H1 (cell line): ENCODE measurements at regions not wholly inside any gene's neighbourhood (a gene's known extent, or its start where the extent isn't known, plus 50 kb on each side); places are given as distances from the start of the nearest gene placed in this dataset.
"Not testable (repeated sequence)": the region's sequence is repeated elsewhere in the genome, so short reads cannot be mapped to it uniquely, and the experiment has no call there.

Source experiments
- CTCF ChIA-PET: fragments of 300-600 bp; sonication (Branson Sonifier 250); formaldehyde crosslinking; loops from one replicate; lab custom pipeline; 2021; ENCODE audit not compliant: partially characterized antibody; lab: Charles Lee
- POLR2A ChIA-PET: fragments of 300-600 bp; sonication (Branson Sonifier 250); formaldehyde crosslinking; loops from one replicate; lab custom pipeline; 2021; ENCODE audit warnings: inconsistent platforms; ENCODE audit not compliant: partially characterized antibody; lab: Charles Lee
- DNase-seq, 2 experiments: peaks; one replicate each; pipeline versions ENCODE4 v3.0.0 to v3.0.0-alpha.2; 2010 to 2022; ENCODE audit warnings: low spot score in 2 of 2, low read depth in 1 of 2, mixed read lengths in 1 of 2
- FAIRE-seq: peaks from 2 replicates; lab custom pipeline; 2011; peaks lifted over from hg19 to GRCh38; lab: Jason Lieb, UNC
- H2AFZ ChIP-seq: 2 replicates; pipeline ENCODE4 v1.8.1; 2012; ENCODE audit warnings: low read length, inconsistent platforms
- H2AK5ac ChIP-seq: 2 replicates; pipeline ENCODE4 v1.6.1; 2013; ENCODE audit warnings: low read depth, low read length
- H2BK120ac ChIP-seq: replicated peaks from 2 replicates; pipeline ENCODE3; 2013; ENCODE audit warnings: low read depth, low read length, inconsistent platforms
- H2BK12ac ChIP-seq: 2 replicates; pipeline ENCODE4 v1.6.1; 2013; ENCODE audit warnings: low read depth, low read length
- H2BK15ac ChIP-seq: 2 replicates; pipeline ENCODE4 v1.6.1; 2013; ENCODE audit warnings: low read length
- H2BK20ac ChIP-seq: 2 replicates; pipeline ENCODE4 v1.6.1; 2013; ENCODE audit warnings: low read length
- H2BK5ac ChIP-seq: 2 replicates; pipeline ENCODE4 v1.6.1; 2013; ENCODE audit warnings: low read depth, low read length
- H3K14ac ChIP-seq: 2 replicates; pipeline ENCODE4 v1.6.1; 2013; ENCODE audit warnings: inconsistent platforms; ENCODE audit not compliant: insufficient read length
- H3K18ac ChIP-seq: 2 replicates; pipeline ENCODE4 v1.6.1; 2013; ENCODE audit warnings: low read length; ENCODE audit errors: extremely low read depth
- H3K23ac ChIP-seq: 2 replicates; pipeline ENCODE4 v1.6.1; 2013; ENCODE audit warnings: inconsistent platforms; ENCODE audit not compliant: insufficient read length
- H3K23me2 ChIP-seq: 2 replicates; pipeline ENCODE4 v1.6.1; 2013; ENCODE audit warnings: low read depth, low read length
- H3K27ac ChIP-seq: 2 replicates; pipeline ENCODE4 v1.6.1; 2011; ENCODE audit warnings: low read depth, low read length, inconsistent platforms
- H3K27me3 ChIP-seq, 4 experiments: replicated peaks in 1 of 4; 1 replicate in 1 of 4; 2 replicates in 3 of 4; pipeline versions ENCODE4 v1.6.1 to v1.8.1; 2011 to 2013; ENCODE audit warnings: low read length in 3 of 4, mild to moderate bottlenecking in 3 of 4, inconsistent platforms in 2 of 4, mixed read lengths in 2 of 4, moderate library complexity in 1 of 4; ENCODE audit not compliant: control insufficient read depth in 3 of 4, insufficient read depth in 3 of 4; ENCODE audit errors: extremely low read depth in 1 of 4
- H3K36me3 ChIP-seq, 4 experiments: 2 replicates each; pipeline versions ENCODE4 v1.6.1 to v1.8.1; 2011 to 2013; ENCODE audit warnings: mild to moderate bottlenecking in 4 of 4, low read length in 3 of 4, moderate library complexity in 2 of 4, control low read depth in 1 of 4, inconsistent platforms in 1 of 4; ENCODE audit not compliant: insufficient read depth in 4 of 4, control insufficient read depth in 2 of 4
- H3K4ac ChIP-seq: replicated peaks from 2 replicates; pipeline ENCODE3; 2013; ENCODE audit warnings: low read length, low read depth, mixed read lengths, inconsistent platforms; ENCODE audit not compliant: insufficient read length
- H3K4me1 ChIP-seq, 4 experiments: replicated peaks in 1 of 4; 1 replicate in 1 of 4; 2 replicates in 3 of 4; pipeline versions ENCODE4 v1.6.1 to v1.8.1; 2011 to 2013; ENCODE audit warnings: low read length in 3 of 4, inconsistent platforms in 2 of 4, mixed read lengths in 1 of 4; ENCODE audit not compliant: insufficient read depth in 4 of 4, control insufficient read depth in 3 of 4
- H3K4me2 ChIP-seq, 2 experiments: 2 replicates each; pipeline versions ENCODE4 v1.6.1 to v1.8.1; 2011 to 2013; ENCODE audit warnings: low read depth in 2 of 2, low read length in 2 of 2, control low read depth in 1 of 2, inconsistent platforms in 1 of 2, mild to moderate bottlenecking in 1 of 2; ENCODE audit not compliant: insufficient read depth in 1 of 2
- H3K4me3 ChIP-seq, 4 experiments: fragments of 200-600, 300-600 bp in 1 of 4; sonication (generic), shearing (Covaris generic), sonication (Bioruptor Twin) in 1 of 4; 2 replicates each; pipeline versions ENCODE4 v1.5.1 to v1.8.1; 2011 to 2016; ENCODE audit warnings: low read length in 4 of 4, low read depth in 3 of 4, control low read depth in 2 of 4, inconsistent platforms in 2 of 4, mild to moderate bottlenecking in 2 of 4, mixed read lengths in 1 of 4, moderate library complexity in 1 of 4; ENCODE audit not compliant: insufficient read depth in 2 of 4; ENCODE audit errors: extremely low read depth in 1 of 4
- H3K56ac ChIP-seq: replicated peaks from 2 replicates; pipeline ENCODE3; 2013; ENCODE audit warnings: low read depth, mild to moderate bottlenecking, mixed read lengths, low read length, inconsistent platforms; ENCODE audit not compliant: insufficient read length
- H3K79me1 ChIP-seq: 2 replicates; pipeline ENCODE4 v1.6.1; 2013; ENCODE audit warnings: low read depth, low read length, control low read depth
- H3K79me2 ChIP-seq, 2 experiments: 2 replicates each; pipeline versions ENCODE4 v1.6.1 to v1.8.1; 2012 to 2013; ENCODE audit warnings: low read length in 2 of 2, mild to moderate bottlenecking in 2 of 2, inconsistent platforms in 1 of 2; ENCODE audit not compliant: insufficient read depth in 2 of 2, control insufficient read depth in 1 of 2
- H3K9ac ChIP-seq, 4 experiments: replicated peaks in 1 of 4; 1 replicate in 1 of 4; 2 replicates in 3 of 4; pipeline versions ENCODE4 v1.6.1 to v1.8.1; 2011 to 2013; ENCODE audit warnings: low read depth in 3 of 4, low read length in 3 of 4, control low read depth in 2 of 4, mild to moderate bottlenecking in 2 of 4, moderate library complexity in 2 of 4, inconsistent platforms in 1 of 4; ENCODE audit errors: extremely low read depth in 1 of 4
- H3K9me3 ChIP-seq, 2 experiments: 2 replicates each; pipeline versions ENCODE4 v1.6.1 to v1.8.1; 2012 to 2013; ENCODE audit warnings: mild to moderate bottlenecking in 2 of 2, moderate library complexity in 2 of 2, control low read depth in 1 of 2, inconsistent platforms in 1 of 2, low read depth in 1 of 2, low read length in 1 of 2, mixed read lengths in 1 of 2; ENCODE audit not compliant: insufficient read depth in 2 of 2
- H4K20me1 ChIP-seq, 2 experiments: replicated peaks in 1 of 2; 2 replicates each; pipeline versions ENCODE3 to v1.8.1; 2011 to 2013; ENCODE audit warnings: inconsistent platforms in 2 of 2, low read length in 2 of 2, mild to moderate bottlenecking in 1 of 2; ENCODE audit not compliant: insufficient read depth in 2 of 2, control insufficient read depth in 1 of 2
- H4K5ac ChIP-seq: 2 replicates; pipeline ENCODE4 v1.6.1; 2013; ENCODE audit warnings: low read length, low read depth, mixed read lengths, inconsistent platforms; ENCODE audit not compliant: insufficient read length
- H4K8ac ChIP-seq: 2 replicates; pipeline ENCODE4 v1.8.0; 2013; ENCODE audit warnings: mild to moderate bottlenecking, moderate library complexity, low read length, inconsistent platforms; ENCODE audit not compliant: insufficient read depth; ENCODE audit errors: extremely low read depth
- H4K91ac ChIP-seq: replicated peaks from 2 replicates; pipeline ENCODE3; 2013; ENCODE audit warnings: low read length, mixed read lengths, inconsistent platforms; ENCODE audit not compliant: insufficient read length
- WGBS, 2 experiments: shearing (Covaris generic) in 1 of 2; methylation state at CpG; one replicate each; pipeline versions ENCODE4 v1.1.6 to v1.1.7; 2013 to 2015; ENCODE audit warnings: low lambda C conversion rate in 2 of 2, mixed read lengths in 2 of 2, inconsistent platforms in 1 of 2, low coverage in 1 of 2, missing lambda C conversion rate in 1 of 2; ENCODE audit not compliant: insufficient replicate concordance in 2 of 2, insufficient coverage in 1 of 2, insufficient read length in 1 of 2; ENCODE audit errors: extremely low coverage in 1 of 2, missing lambda C conversion rate in 1 of 2; 5-methylcytosine and 5-hydroxymethylcytosine counted together

DNA sequence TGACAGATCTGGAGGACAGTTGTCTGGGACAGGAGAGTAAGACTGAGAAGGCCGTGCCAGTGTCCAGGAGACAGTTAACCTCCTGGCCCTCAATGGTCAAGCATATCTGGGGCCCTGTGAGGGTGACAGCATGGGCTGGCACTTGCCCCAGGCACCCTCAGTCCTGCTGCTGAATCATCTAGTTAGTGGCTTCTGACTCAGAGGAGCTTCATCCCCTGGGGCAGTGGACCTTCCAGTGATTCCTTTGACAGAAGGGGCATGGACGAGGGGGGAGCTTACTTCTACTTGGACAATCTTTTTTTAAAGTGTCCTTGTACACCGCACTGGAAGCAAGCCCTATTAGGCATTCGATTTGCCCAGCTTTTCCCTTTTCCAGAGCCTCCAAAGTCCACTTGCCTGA is 352.7 kb upstream of the TMPRSS15 start:
- H3K36me3 ChIP-seq, H4K5ac ChIP-seq, CTCF ChIA-PET, H2AFZ ChIP-seq, H3K4me2 ChIP-seq, DNase-seq, H4K91ac ChIP-seq, H2BK20ac ChIP-seq, H2BK15ac ChIP-seq, H4K20me1 ChIP-seq, H3K14ac ChIP-seq, POLR2A ChIA-PET, H2BK5ac ChIP-seq, H3K79me2 ChIP-seq, H3K4ac ChIP-seq, H3K9ac ChIP-seq, H3K4me1 ChIP-seq, H3K18ac ChIP-seq, H3K27me3 ChIP-seq, H3K9me3 ChIP-seq, FAIRE-seq, H3K4me3 ChIP-seq, H2AK5ac ChIP-seq, H3K23me2 ChIP-seq, H3K79me1 ChIP-seq, H2BK12ac ChIP-seq, H3K56ac ChIP-seq, H4K8ac ChIP-seq, H3K27ac ChIP-seq, H3K23ac ChIP-seq, H2BK120ac ChIP-seq: not testable (repeated sequence)
- WGBS, 2 experiments: 88% methylated on average over 4 of the region's 4 CpGs; no CpG with 5 or more reads in 1 of the 2 experiments
